ENCODE measurements at regions not wholly inside any gene's neighbourhood (a gene's known extent, or its start where the extent isn't known, plus 50 kb on each side); places are given as distances from the start of the nearest gene placed in this dataset.

- Histone ChIP-seq H3K4me1 (ENCODE audit: insufficient read depth, insufficient read length) (no peaks in the 10 kb centered on the region), H3K4me3 (ENCODE audit: insufficient read length, low read depth) (no peak overlapping the region)
Measured at GRCh38 chr11:80424012-80424695, 983.3 kb upstream of the TENM4 start.

GRCh38 chr11:80420374-80420773 lies 979.5 kb upstream of the TENM4 start:
- Histone ChIP-seq H3K9me3 (ENCODE audit: insufficient read depth, low read length) (no peaks in the 10 kb centered on the region), H3K4me3 (ENCODE audit: insufficient read length, low read depth) (no peak overlapping the region), H3K36me3 (ENCODE audit: insufficient read depth, insufficient read length, low read length) (no peaks in the 10 kb centered on the region), H3K27me3 (ENCODE audit: insufficient read depth, insufficient read length) (no peaks in the 10 kb centered on the region), H3K9ac (ENCODE audit: insufficient read length, low read depth) (no peak overlapping the region), H3K4me1 (ENCODE audit: insufficient read depth, insufficient read length) (no peaks in the 10 kb centered on the region)
- TF ChIP-seq SUZ12 (IDR thresholded peaks at IDR 0.05; ENCODE audit: extremely low read depth, insufficient read depth, insufficient read length), result no peak
- no peak for TF ChIP-seq ZNF274 (IDR thresholded peaks at IDR 0.05; ENCODE audit: low read depth, low read length)
- no peak for TF ChIP-seq YY1 (IDR thresholded peaks at IDR 0.05; ENCODE audit: insufficient read depth, insufficient read length)
- no peak for DNase-seq (ENCODE audit: low read depth, low spot score)

More at GRCh38 chr11:80424012-80424695, 983.3 kb upstream of the TENM4 start:
- TF ChIP-seq SUZ12 (IDR thresholded peaks at IDR 0.05; ENCODE audit: extremely low read depth, insufficient read depth, insufficient read length) (no peak), ZNF274 (IDR thresholded peaks at IDR 0.05; ENCODE audit: low read depth, low read length) (no peak), YY1 (IDR thresholded peaks at IDR 0.05; ENCODE audit: insufficient read depth, insufficient read length) (no peak)
- DNase-seq (ENCODE audit: low read depth, low spot score), result no peak
- Histone ChIP-seq H3K9ac (ENCODE audit: insufficient read length, low read depth) (no peak overlapping the region), H3K27me3 (ENCODE audit: insufficient read depth, insufficient read length) (no peaks in the 10 kb centered on the region), H3K9me3 (ENCODE audit: insufficient read depth, low read length) (no peaks in the 10 kb centered on the region), H3K36me3 (ENCODE audit: insufficient read depth, insufficient read length, low read length) (no peaks in the 10 kb centered on the region)

GRCh38 chr11:80417681-80418080 lies 976.9 kb upstream of the TENM4 start:
- DNase-seq (ENCODE audit: low read depth, low spot score), result no peak
- Histone ChIP-seq H3K9ac (ENCODE audit: insufficient read length, low read depth) (no peak overlapping the region), H3K4me3 (ENCODE audit: insufficient read length, low read depth) (no peak overlapping the region), H3K27me3 (ENCODE audit: insufficient read depth, insufficient read length) (no peaks in the 10 kb centered on the region), H3K9me3 (ENCODE audit: insufficient read depth, low read length) (no peaks in the 10 kb centered on the region), H3K36me3 (ENCODE audit: insufficient read depth, insufficient read length, low read length) (no peaks in the 10 kb centered on the region), H3K4me1 (ENCODE audit: insufficient read depth, insufficient read length) (no peaks in the 10 kb centered on the region)
- TF ChIP-seq YY1 (IDR thresholded peaks at IDR 0.05; ENCODE audit: insufficient read depth, insufficient read length), result no peak
- TF ChIP-seq SUZ12 (IDR thresholded peaks at IDR 0.05; ENCODE audit: extremely low read depth, insufficient read depth, insufficient read length), result no peak
- TF ChIP-seq ZNF274 (IDR thresholded peaks at IDR 0.05; ENCODE audit: low read depth, low read length), result no peak

GRCh38 chr11:80415580-80415979 lies 974.8 kb upstream of the TENM4 start:
- no peak for DNase-seq (ENCODE audit: low read depth, low spot score)
- TF ChIP-seq SUZ12 (IDR thresholded peaks at IDR 0.05; ENCODE audit: extremely low read depth, insufficient read depth, insufficient read length) (no peak), ZNF274 (IDR thresholded peaks at IDR 0.05; ENCODE audit: low read depth, low read length) (no peak), YY1 (IDR thresholded peaks at IDR 0.05; ENCODE audit: insufficient read depth, insufficient read length) (no peak)
- Histone ChIP-seq H3K9ac (ENCODE audit: insufficient read length, low read depth) (no peak overlapping the region), H3K27me3 (ENCODE audit: insufficient read depth, insufficient read length) (no peaks in the 10 kb centered on the region), H3K36me3 (ENCODE audit: insufficient read depth, insufficient read length, low read length) (no peaks in the 10 kb centered on the region), H3K9me3 (ENCODE audit: insufficient read depth, low read length) (no peaks in the 10 kb centered on the region), H3K4me3 (ENCODE audit: insufficient read length, low read depth) (no peak overlapping the region), H3K4me1 (ENCODE audit: insufficient read depth, insufficient read length) (no peaks in the 10 kb centered on the region)

GRCh38 chr11:80414181-80415165 lies 973.6 kb upstream of the TENM4 start:
- TF ChIP-seq YY1 (IDR thresholded peaks at IDR 0.05; ENCODE audit: insufficient read depth, insufficient read length) (no peak), SUZ12 (IDR thresholded peaks at IDR 0.05; ENCODE audit: extremely low read depth, insufficient read depth, insufficient read length) (no peak), ZNF274 (IDR thresholded peaks at IDR 0.05; ENCODE audit: low read depth, low read length) (no peak)
- no peak for DNase-seq (ENCODE audit: low read depth, low spot score)
- H3K27me3 ChIP-seq (ENCODE audit: insufficient read depth, insufficient read length), result no peaks in the 10 kb centered on the region

GRCh38 chr11:80412604-80413003 lies 971.8 kb upstream of the TENM4 start:
- Histone ChIP-seq H3K4me1 (ENCODE audit: insufficient read depth, insufficient read length) (no peaks in the 10 kb centered on the region), H3K9me3 (ENCODE audit: insufficient read depth, low read length) (no peaks in the 10 kb centered on the region), H3K36me3 (ENCODE audit: insufficient read depth, insufficient read length, low read length) (no peaks in the 10 kb centered on the region), H3K4me3 (ENCODE audit: insufficient read length, low read depth) (no peak overlapping the region), H3K27me3 (ENCODE audit: insufficient read depth, insufficient read length) (no peaks in the 10 kb centered on the region), H3K9ac (ENCODE audit: insufficient read length, low read depth) (no peak overlapping the region)
- TF ChIP-seq SUZ12 (IDR thresholded peaks at IDR 0.05; ENCODE audit: extremely low read depth, insufficient read depth, insufficient read length), result no peak
- TF ChIP-seq YY1 (IDR thresholded peaks at IDR 0.05; ENCODE audit: insufficient read depth, insufficient read length), result no peak
- no peak for TF ChIP-seq ZNF274 (IDR thresholded peaks at IDR 0.05; ENCODE audit: low read depth, low read length)
- no peak for DNase-seq (ENCODE audit: low read depth, low spot score)

More at GRCh38 chr11:80414181-80415165, 973.6 kb upstream of the TENM4 start:
- Histone ChIP-seq H3K36me3 (ENCODE audit: insufficient read depth, insufficient read length, low read length) (no peaks in the 10 kb centered on the region), H3K9ac (ENCODE audit: insufficient read length, low read depth) (no peak overlapping the region), H3K4me1 (ENCODE audit: insufficient read depth, insufficient read length) (no peaks in the 10 kb centered on the region), H3K4me3 (ENCODE audit: insufficient read length, low read depth) (no peak overlapping the region), H3K9me3 (ENCODE audit: insufficient read depth, low read length) (no peaks in the 10 kb centered on the region)

GRCh38 chr11:80393210-80393609 lies 952.4 kb upstream of the TENM4 start:
- TF ChIP-seq ZNF274 (IDR thresholded peaks at IDR 0.05; ENCODE audit: low read depth, low read length) (no peak), YY1 (IDR thresholded peaks at IDR 0.05; ENCODE audit: insufficient read depth, insufficient read length) (no peak), SUZ12 (IDR thresholded peaks at IDR 0.05; ENCODE audit: extremely low read depth, insufficient read depth, insufficient read length) (no peak)
- H3K9me3 ChIP-seq (ENCODE audit: insufficient read depth, low read length), result no peaks in the 10 kb centered on the region
- H3K4me3 ChIP-seq (ENCODE audit: insufficient read length, low read depth), result no peak overlapping the region
- H3K27me3 ChIP-seq (ENCODE audit: insufficient read depth, insufficient read length), result no peaks in the 10 kb centered on the region
- DNase-seq (ENCODE audit: low read depth, low spot score), result no peak
- H3K9ac ChIP-seq (ENCODE audit: insufficient read length, low read depth), result no peak overlapping the region
- no peaks in the 10 kb centered on the region for H3K36me3 ChIP-seq (ENCODE audit: insufficient read depth, insufficient read length, low read length)
- H3K4me1 ChIP-seq (ENCODE audit: insufficient read depth, insufficient read length), result no peaks in the 10 kb centered on the region
